HG03135 (cell line): ENCODE measurements at regions not wholly inside any gene's neighbourhood (a gene's known extent, or its start where the extent isn't known, plus 50 kb on each side); places are given as distances from the start of the nearest gene placed in this dataset.
"Not testable (repeated sequence)": the region's sequence is repeated elsewhere in the genome, so short reads cannot be mapped to it uniquely, and the experiment has no call there.

Experiments
- ATAC-seq: cut with Tn5 transposase; IDR thresholded peaks from one replicate; pipeline ENCODE4 v1.9.1; 2021; ENCODE audit warnings: mild to moderate bottlenecking, moderate library complexity; ENCODE audit not compliant: unreplicated experiment

GRCh38 chr2:7094231-7094741 is 177.1 kb downstream of the RNF144A start:
- no peak for ATAC-seq

- no peak for ATAC-seq
Observed at GRCh38 chr2:7096726-7097352, 179.6 kb downstream of the RNF144A start.

- ATAC-seq: peak; percentile 88
Observed at GRCh38 chr2:7097353-7097895, 180.2 kb downstream of the RNF144A start.

- no peak for ATAC-seq
Observed at GRCh38 chr2:7098816-7099215, 181.6 kb downstream of the RNF144A start.

- not testable (repeated sequence) for ATAC-seq
Observed at GRCh38 chr2:7099687-7100086, 182.5 kb downstream of the RNF144A start.

GRCh38 chr2:7102826-7103225 is 185.6 kb downstream of the RNF144A start:
- no peak for ATAC-seq

- ATAC-seq: no peak
Observed at GRCh38 chr2:7108792-7109532, 191.8 kb downstream of the RNF144A start.

GRCh38 chr2:7109533-7109885 is 192.3 kb downstream of the RNF144A start:
- no peak for ATAC-seq

- no peak for ATAC-seq
Observed at GRCh38 chr2:7111626-7112025, 194.4 kb downstream of the RNF144A start.

GRCh38 chr2:7115364-7115763 is 198.2 kb downstream of the RNF144A start:
- ATAC-seq: no peak

- ATAC-seq: no peak
Observed at GRCh38 chr2:7115906-7116305, 198.7 kb downstream of the RNF144A start.

- no peak for ATAC-seq
Observed at GRCh38 chr2:7116511-7116910, 199.3 kb downstream of the RNF144A start.

- no peak for ATAC-seq
Observed at GRCh38 chr2:7117076-7117475, 199.9 kb downstream of the RNF144A start.

- no peak for ATAC-seq
Observed at GRCh38 chr2:7118606-7119131, 201.5 kb downstream of the RNF144A start.

GRCh38 chr2:7119132-7119835 is 202.1 kb downstream of the RNF144A start:
- no peak for ATAC-seq

GRCh38 chr2:7121851-7122250 is 204.6 kb downstream of the RNF144A start:
- no peak for ATAC-seq

GRCh38 chr2:7127156-7127555 is 209.9 kb downstream of the RNF144A start:
- ATAC-seq: no peak

- ATAC-seq: no peak
Observed at GRCh38 chr2:7127687-7128086, 210.5 kb downstream of the RNF144A start.

- no peak for ATAC-seq
Observed at GRCh38 chr2:7131261-7131660, 214.0 kb downstream of the RNF144A start.

GRCh38 chr2:7132753-7133152 is 215.5 kb downstream of the RNF144A start:
- ATAC-seq: no peak

- no peak for ATAC-seq
Observed at GRCh38 chr2:7133521-7133920, 216.3 kb downstream of the RNF144A start.
